GM23248 (cell line): ENCODE measurements at regions not wholly inside any gene's neighbourhood (a gene's known extent, or its start where the extent isn't known, plus 50 kb on each side); places are given as distances from the start of the nearest gene placed in this dataset.
A peak's percentile ranks its signal among the peaks of the same experiment; 100 is the strongest.

ENCODE experiments used
- DNase-seq: peaks from one replicate; pipeline ENCODE4 v3.0.0-alpha.2; 2015
- H2AFZ ChIP-seq: fragments of 200-600 bp; sonication (generic); 2 replicates; pipeline ENCODE4 v1.6.1; 2016; ENCODE audit warnings: antibody characterized with exemption
- H3F3A ChIP-seq: fragments of 200-600 bp; sonication (generic); 2 replicates; pipeline ENCODE4 v1.6.1; 2016; ENCODE audit warnings: mild to moderate bottlenecking, antibody characterized with exemption, mixed run types; ENCODE audit not compliant: insufficient read depth
- H3K27ac ChIP-seq: fragments of 200-600 bp; sonication (generic); 2 replicates; pipeline ENCODE4 v1.5.1; 2016; ENCODE audit warnings: mild to moderate bottlenecking
- H3K27me3 ChIP-seq: fragments of 200-600 bp; sonication (generic); replicated peaks from 2 replicates; pipeline ENCODE4 v1.6.1; 2016; ENCODE audit warnings: mild to moderate bottlenecking; ENCODE audit not compliant: insufficient read depth
- H3K36me3 ChIP-seq: fragments of 200-600 bp; sonication (generic); 2 replicates; pipeline ENCODE4 v1.6.1; 2016; ENCODE audit warnings: low read depth, mild to moderate bottlenecking
- H3K4me1 ChIP-seq: fragments of 200-600 bp; sonication (generic); 2 replicates; pipeline ENCODE4 v1.6.1; 2016; ENCODE audit warnings: mild to moderate bottlenecking; ENCODE audit not compliant: insufficient read depth
- H3K4me2 ChIP-seq: fragments of 200-600 bp; sonication (generic); one replicate; pipeline ENCODE4 v1.6.1; 2016; ENCODE audit warnings: mild to moderate bottlenecking; ENCODE audit not compliant: unreplicated experiment
- H3K4me3 ChIP-seq: fragments of 200-600 bp; sonication (generic); 2 replicates; pipeline ENCODE4 v1.5.1; 2016; ENCODE audit warnings: mild to moderate bottlenecking
- H3K79me2 ChIP-seq: fragments of 200-600 bp; sonication (generic); 2 replicates; pipeline ENCODE4 v1.6.1; 2016; ENCODE audit warnings: mild to moderate bottlenecking; ENCODE audit not compliant: insufficient read depth
- H3K9ac ChIP-seq: fragments of 200-600 bp; sonication (generic); 2 replicates; pipeline ENCODE4 v1.6.1; 2016; ENCODE audit warnings: mild to moderate bottlenecking
- H3K9me2 ChIP-seq: fragments of 200-600 bp; sonication (generic); 2 replicates; pipeline ENCODE4 v1.6.1; 2016; ENCODE audit warnings: mixed run types, mild to moderate bottlenecking, moderate library complexity; ENCODE audit not compliant: insufficient read depth
- H3K9me3 ChIP-seq: fragments of 200-600 bp; sonication (generic); one replicate; pipeline ENCODE4 v1.6.1; 2017; ENCODE audit warnings: low read depth
- H4K20me1 ChIP-seq: fragments of 200-600 bp; sonication (generic); 2 replicates; pipeline ENCODE4 v1.6.0; 2016; ENCODE audit not compliant: insufficient read depth
- EZH2 ChIP-seq: fragments of 200-600 bp; sonication (generic); IDR thresholded peaks from 2 replicates; pipeline ENCODE4 v1.6.1; 2018; ENCODE audit warnings: antibody characterized with exemption, mild to moderate bottlenecking; ENCODE audit not compliant: insufficient read depth, poor library complexity, severe bottlenecking
- EZH2phosphoT487 ChIP-seq: fragments of 200-600 bp; sonication (generic); IDR thresholded peaks from 2 replicates; pipeline ENCODE4 v1.6.1; 2018; ENCODE audit warnings: antibody characterized with exemption, moderate library complexity, mild to moderate bottlenecking, low read depth; ENCODE audit not compliant: insufficient read depth
- WGBS, 2 experiments: methylation state at CpG; one replicate each; pipeline ENCODE4 v1.1.6; 2015 to 2017; ENCODE audit warnings: low lambda C conversion rate in 2 of 2, low coverage in 1 of 2; ENCODE audit errors: missing lambda C conversion rate in 2 of 2; 5-methylcytosine and 5-hydroxymethylcytosine counted together
- in situ Hi-C: fragments of 300-500 bp; cut with MboI; formaldehyde crosslinking; loops from 2 replicates; pipeline ENCODE4 v1.15.0; 2020

- in situ Hi-C loops: no loop called here
- H3K9me3 ChIP-seq: no peaks in the 10 kb centered on the region
- no peak for DNase-seq
- 57 to 61% methylated on average over 5 of the region's 5 CpGs for WGBS, 2 experiments
- no peak overlapping the region for H3K9ac ChIP-seq
- no peak overlapping the region for H3K4me2 ChIP-seq
- H3K27ac ChIP-seq: no peak overlapping the region
- H4K20me1 ChIP-seq: no peaks in the 10 kb centered on the region
- no peaks in the 10 kb centered on the region for H3K79me2 ChIP-seq
- H3F3A ChIP-seq: no peaks in the 10 kb centered on the region
- H2AFZ ChIP-seq: no peak overlapping the region
- H3K9me2 ChIP-seq: no peaks in the 10 kb centered on the region
- H3K27me3 ChIP-seq: no peaks in the 10 kb centered on the region
- no peaks in the 10 kb centered on the region for H3K4me1 ChIP-seq
- TF ChIP-seq EZH2 (no peak), EZH2phosphoT487 (no peak)
- H3K36me3 ChIP-seq: no peaks in the 10 kb centered on the region
- H3K4me3 ChIP-seq: no peak overlapping the region
Measured at GRCh38 chr2:223196331-223196730, 144.3 kb downstream of the KCNE4 start.

- no peaks in the 10 kb centered on the region for H3K9me3 ChIP-seq
- H3K4me1 ChIP-seq: no peaks in the 10 kb centered on the region
- no peaks in the 10 kb centered on the region for H3K36me3 ChIP-seq
- no peaks in the 10 kb centered on the region for H3K27me3 ChIP-seq
- no peak overlapping the region for H2AFZ ChIP-seq
- no peak for TF ChIP-seq EZH2phosphoT487
- no peak for TF ChIP-seq EZH2
- H4K20me1 ChIP-seq: no peaks in the 10 kb centered on the region
- no peak for DNase-seq
- 63 to 66% methylated on average over 2 of the region's 2 CpGs for WGBS, 2 experiments
- in situ Hi-C loops: no loop called here
- H3K9me2 ChIP-seq: no peaks in the 10 kb centered on the region
- no peak overlapping the region for H3K4me3 ChIP-seq
- no peak overlapping the region for H3K27ac ChIP-seq
- no peak overlapping the region for H3K9ac ChIP-seq
- no peaks in the 10 kb centered on the region for H3K79me2 ChIP-seq
- H3K4me2 ChIP-seq: no peak overlapping the region
- H3F3A ChIP-seq: no peaks in the 10 kb centered on the region
Measured at GRCh38 chr2:223197046-223197445, 145.1 kb downstream of the KCNE4 start.

- 58 to 59% methylated on average over 5 of the region's 5 CpGs for WGBS, 2 experiments
- no peak overlapping the region for H3K4me2 ChIP-seq
- no peak overlapping the region for H3K4me3 ChIP-seq
Measured at GRCh38 chr2:223199531-223200515, 147.8 kb downstream of the KCNE4 start.

GRCh38 chr2:223203971-223204929, 152.3 kb downstream of the KCNE4 start:
- peak; percentile 87 for DNase-seq
- peak overlapping the region; percentile 24 for H3K27ac ChIP-seq
- no peaks in the 10 kb centered on the region for H3K27me3 ChIP-seq

More at GRCh38 chr2:223199531-223200515, 147.8 kb downstream of the KCNE4 start:
- Histone ChIP-seq H3K9me2 (no peaks in the 10 kb centered on the region), H3K36me3 (no peaks in the 10 kb centered on the region), H3K79me2 (no peaks in the 10 kb centered on the region), H3K4me1 (peaks cover 14% of the 10 kb centered on the region; the same call in 1 of the 2 replicates), H4K20me1 (no peaks in the 10 kb centered on the region), H3K27me3 (no peaks in the 10 kb centered on the region), H3F3A (peaks cover 9% of the 10 kb centered on the region; the same call in 1 of the 2 replicates), H3K27ac (no peak overlapping the region), H3K9ac (no peak overlapping the region), H2AFZ (no peak overlapping the region), H3K9me3 (no peaks in the 10 kb centered on the region)
- TF ChIP-seq EZH2phosphoT487: no peak
- no peak for TF ChIP-seq EZH2
- in situ Hi-C loops: no loop called here
- no peak for DNase-seq

More at GRCh38 chr2:223203971-223204929, 152.3 kb downstream of the KCNE4 start:
- H3K9me3 ChIP-seq: no peaks in the 10 kb centered on the region
- no peaks in the 10 kb centered on the region for H3K9me2 ChIP-seq
- in situ Hi-C loops: no loop called here
- H3K4me2 ChIP-seq: peak overlapping the region; percentile 58
- TF ChIP-seq EZH2: no peak
- peak; percentile 90 for TF ChIP-seq EZH2phosphoT487
- H2AFZ ChIP-seq: no peak overlapping the region
- H3K4me3 ChIP-seq: peak overlapping the region; percentile 37
- H3K79me2 ChIP-seq: no peaks in the 10 kb centered on the region
- no peaks in the 10 kb centered on the region for H3K36me3 ChIP-seq
- no peak overlapping the region for H3K9ac ChIP-seq
- H3F3A ChIP-seq: peaks cover 9% of the 10 kb centered on the region; the same call in 1 of the 2 replicates
- no peaks in the 10 kb centered on the region for H4K20me1 ChIP-seq
- WGBS, 2 experiments: 4 to 5% methylated on average over 4 of the region's 4 CpGs
- H3K4me1 ChIP-seq: peaks cover 14% of the 10 kb centered on the region; the same call in 1 of the 2 replicates
